ENCODE measurements at regions not wholly inside any gene's neighbourhood (a gene's known extent, or its start where the extent isn't known, plus 50 kb on each side); places are given as distances from the start of the nearest gene placed in this dataset.
"Not testable (repeated sequence)": the region's sequence is repeated elsewhere in the genome, so short reads cannot be mapped to it uniquely, and the experiment has no call there.

GRCh38 chr4:60365176-60365575 lies 835.0 kb upstream of the ADGRL3 start:
- DNase-seq (ENCODE audit: low read depth): no peak

- no peak for DNase-seq (ENCODE audit: low read depth)
Measured at GRCh38 chr4:60366661-60367060, 833.5 kb upstream of the ADGRL3 start.

DNA sequence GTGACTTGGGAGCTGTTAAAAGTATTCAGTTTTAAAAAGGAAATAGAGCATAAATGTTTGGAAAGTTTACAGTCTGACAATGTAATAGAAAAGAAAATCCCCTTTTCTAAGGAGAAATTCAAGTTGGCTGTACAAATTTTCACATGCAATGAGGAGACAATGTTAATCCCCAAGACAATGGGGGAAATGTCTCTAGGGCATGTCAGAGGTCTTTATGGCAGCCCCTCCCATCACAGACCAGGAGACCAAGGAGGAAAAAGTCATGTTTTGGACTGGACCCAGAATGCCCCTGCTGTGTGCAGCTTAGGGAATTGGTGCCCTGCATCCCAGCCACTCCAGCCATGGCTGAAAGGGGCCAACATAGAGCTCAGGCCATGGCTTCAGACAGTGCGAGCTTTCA lies 831.1 kb upstream of the ADGRL3 start:
- DNase-seq (ENCODE audit: low read depth): no peak

DNA sequence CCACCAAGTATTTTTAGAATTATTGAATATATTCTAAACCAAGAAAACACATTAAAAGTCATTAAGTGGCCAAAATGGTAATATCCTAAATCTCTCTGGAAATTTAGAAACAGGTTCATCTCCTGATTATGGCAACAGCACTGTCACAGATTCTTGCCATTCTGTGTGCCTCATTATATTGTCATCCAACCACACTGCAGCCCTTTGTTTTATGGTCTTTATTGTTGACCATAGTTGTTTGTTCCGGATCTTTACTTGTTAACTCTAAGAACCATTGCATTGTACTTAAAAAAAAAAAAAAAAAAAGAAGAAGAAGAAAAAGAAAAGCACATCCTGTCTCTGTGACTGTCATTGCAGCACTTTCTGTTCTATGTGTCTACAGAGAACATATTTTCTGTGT lies 822.1 kb upstream of the ADGRL3 start:
- no peak for DNase-seq (ENCODE audit: low read depth)

DNA sequence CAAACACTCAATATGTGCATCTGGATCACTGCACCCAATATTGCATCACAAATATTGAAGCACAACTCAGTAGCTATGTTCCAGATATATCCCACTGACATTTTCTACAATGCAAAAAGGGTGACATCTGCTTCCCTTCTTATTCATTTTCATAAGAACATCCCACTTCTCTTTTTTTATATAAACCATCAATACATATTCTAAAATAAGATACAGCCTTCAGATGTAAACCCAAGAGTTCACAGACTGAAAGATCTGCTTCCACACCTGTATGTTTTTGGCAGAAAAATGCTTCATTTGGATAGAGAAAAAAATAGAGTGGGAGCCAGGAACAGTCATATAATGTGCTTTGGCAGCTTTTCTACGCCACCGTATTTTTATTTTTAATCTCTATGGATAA lies 815.6 kb upstream of the ADGRL3 start:
- no peak for DNase-seq (ENCODE audit: low read depth)

GRCh38 chr4:60389633-60390032 lies 810.5 kb upstream of the ADGRL3 start:
- DNase-seq (ENCODE audit: low read depth): no peak

DNA sequence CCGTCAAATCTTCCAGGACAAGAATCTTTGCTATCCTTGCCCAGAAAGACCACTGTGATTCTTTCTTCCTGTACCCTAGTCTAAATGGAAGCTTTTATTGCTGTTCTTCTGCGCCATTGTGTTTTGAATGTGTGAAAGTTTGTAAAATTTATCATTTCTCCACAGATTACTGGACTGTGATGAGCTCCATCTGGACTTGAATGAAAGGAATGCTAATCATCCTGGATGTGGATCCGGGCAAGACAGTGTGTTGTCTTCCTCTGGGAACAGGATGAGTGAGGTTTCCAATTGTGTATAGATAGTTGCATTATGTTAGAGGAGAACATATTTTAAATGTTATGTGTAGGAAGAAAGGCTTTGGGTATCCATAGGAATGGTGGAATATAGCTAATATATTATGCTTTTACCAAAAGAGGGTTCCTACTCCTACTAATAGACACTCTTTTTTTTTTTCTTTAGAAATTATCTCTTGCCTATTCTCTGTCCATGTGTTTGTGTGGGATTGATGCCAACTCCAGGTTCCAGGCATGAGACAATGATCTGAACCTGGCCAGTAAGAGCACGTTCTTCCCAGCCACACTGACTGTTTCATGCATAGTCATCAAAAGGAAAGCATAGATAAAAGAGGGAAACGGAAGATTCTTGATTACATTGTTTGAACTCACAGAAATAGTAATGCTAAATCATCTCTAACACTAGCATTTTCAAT lies 803.6 kb upstream of the ADGRL3 start:
- no peak for DNase-seq (ENCODE audit: low read depth)

DNA sequence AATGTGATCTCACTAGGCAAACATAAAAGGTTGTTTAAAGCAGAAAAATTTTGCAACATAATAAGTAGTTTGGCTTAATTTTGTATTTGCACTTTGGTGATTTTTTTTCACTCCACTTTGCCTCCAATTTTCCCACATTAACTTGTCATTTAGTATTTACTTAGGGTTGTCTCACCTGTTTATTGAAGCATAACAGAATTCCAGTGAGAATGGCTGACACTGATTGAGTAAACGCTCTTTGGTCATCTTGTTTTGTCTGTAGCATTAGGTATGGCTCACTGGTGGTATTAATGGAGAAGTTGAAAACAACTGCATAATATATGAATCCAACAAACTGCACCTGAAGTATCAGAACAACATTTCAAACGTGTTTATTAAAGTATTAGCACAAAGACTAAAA lies 799.5 kb upstream of the ADGRL3 start:
- no peak for DNase-seq (ENCODE audit: low read depth)

- DNase-seq (ENCODE audit: low read depth): no peak
Measured at GRCh38 chr4:60404027-60404426, 796.1 kb upstream of the ADGRL3 start.

DNA sequence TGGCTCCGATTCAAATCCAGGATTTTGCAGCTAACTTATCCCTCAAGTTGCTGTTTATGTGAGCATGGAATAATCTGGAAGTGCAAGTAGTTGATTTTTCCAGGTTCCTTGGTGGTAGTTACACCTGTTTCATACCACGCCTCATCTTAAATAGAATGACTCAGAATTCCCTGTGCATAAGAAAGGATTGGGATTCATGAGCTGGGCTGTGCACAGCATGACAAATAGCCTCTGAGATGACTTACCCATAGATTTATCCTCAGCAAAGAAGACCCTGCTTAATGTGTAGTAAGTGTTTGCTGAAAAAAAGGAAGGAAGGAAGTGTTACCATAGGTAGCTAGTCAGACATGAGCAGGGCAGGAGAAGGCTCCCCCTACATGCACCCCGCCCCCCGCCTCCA lies 777.7 kb upstream of the ADGRL3 start:
- DNase-seq (ENCODE audit: low read depth): no peak

DNA sequence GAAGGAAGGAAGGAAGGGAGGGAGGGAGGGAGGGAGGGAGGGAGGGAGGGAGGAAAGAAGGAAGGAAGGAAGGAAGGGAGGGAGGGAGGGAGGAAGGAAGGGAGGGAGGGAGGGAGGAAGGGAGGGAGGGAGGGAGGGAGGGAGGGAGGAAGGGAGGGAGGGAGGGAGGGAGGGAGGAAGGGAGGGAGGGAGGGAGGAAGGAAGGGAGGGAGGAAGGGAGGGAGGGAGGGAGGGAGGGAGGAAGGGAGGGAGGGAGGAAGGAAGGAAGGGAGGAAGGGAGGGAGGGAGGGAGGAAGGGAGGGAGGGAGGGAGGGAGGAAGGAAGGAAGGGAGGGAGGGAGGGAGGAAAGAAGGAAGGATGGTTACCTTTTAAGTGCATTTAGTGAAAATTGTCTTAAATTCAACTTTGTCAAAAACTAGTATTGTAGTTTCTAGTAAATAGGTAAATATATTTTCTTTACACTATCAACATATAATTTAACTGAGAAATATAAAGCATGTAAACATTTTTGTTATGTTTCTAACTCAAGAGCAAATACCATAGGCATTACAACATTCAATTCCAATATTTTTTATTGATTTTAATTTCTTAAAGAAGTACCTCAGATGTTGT lies 776.4 kb upstream of the ADGRL3 start:
- DNase-seq (ENCODE audit: low read depth): not testable (repeated sequence)

GRCh38 chr4:60432911-60433310 lies 767.2 kb upstream of the ADGRL3 start:
- DNase-seq (ENCODE audit: low read depth): no peak

DNA sequence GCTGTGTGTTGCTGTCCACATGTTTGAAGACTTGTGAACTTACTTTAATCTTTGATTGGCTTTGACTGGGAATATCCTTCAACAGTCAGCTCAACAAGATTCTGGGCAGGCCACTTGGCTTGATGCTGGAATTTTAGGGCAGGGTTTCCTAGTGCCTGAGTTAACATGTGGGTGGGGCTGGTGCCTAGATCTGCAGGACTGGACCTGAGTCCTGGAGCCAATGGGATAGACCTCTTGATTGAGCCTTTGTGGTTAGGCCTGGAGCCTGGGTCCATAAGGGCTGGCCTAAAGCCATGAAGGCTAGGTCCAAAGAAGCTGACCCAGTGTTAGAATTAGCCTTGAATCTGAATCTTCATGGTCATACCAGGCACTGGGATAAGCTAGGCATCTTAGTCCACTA lies 757.1 kb upstream of the ADGRL3 start:
- no peak for DNase-seq (ENCODE audit: low read depth)

DNA sequence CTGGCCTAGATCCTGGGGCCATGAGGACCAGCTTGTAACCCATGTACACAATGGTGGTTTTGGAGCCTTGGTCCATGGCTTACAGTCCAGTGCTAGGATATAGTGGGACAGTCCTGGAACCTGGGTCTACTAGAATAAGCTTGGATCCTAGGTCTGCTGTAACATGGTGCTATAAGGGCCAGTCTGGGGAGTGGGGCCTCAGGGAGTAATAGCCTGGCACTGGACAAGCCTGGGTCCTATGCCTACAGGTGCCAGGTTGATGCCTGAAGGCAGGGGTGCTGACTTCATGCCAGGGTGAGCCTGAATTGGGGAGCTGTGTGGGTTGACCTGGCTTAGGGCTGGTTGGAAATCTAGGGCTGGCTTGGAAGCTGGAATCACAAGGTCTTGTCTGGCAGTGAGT lies 756.3 kb upstream of the ADGRL3 start:
- no peak for DNase-seq (ENCODE audit: low read depth)

DNA sequence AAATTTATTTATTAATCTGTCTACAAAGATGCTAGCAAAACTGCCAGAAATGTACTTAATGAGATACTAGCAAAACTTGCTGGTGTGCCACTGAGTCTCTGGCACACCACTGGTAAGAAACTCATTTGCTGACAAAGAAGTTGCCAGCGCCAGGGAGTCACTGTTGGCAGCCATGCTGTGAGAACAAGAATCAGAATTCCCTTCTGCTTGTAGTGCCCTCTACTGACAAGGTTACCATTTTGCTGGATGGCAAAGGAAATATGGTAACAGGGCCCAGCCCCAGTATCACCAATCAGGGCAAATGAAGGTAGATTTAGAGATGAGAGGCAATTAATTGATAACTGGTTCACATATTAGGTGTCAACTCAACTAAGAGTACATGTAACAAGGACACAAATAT lies 750.1 kb upstream of the ADGRL3 start:
- no peak for DNase-seq (ENCODE audit: low read depth)

DNA sequence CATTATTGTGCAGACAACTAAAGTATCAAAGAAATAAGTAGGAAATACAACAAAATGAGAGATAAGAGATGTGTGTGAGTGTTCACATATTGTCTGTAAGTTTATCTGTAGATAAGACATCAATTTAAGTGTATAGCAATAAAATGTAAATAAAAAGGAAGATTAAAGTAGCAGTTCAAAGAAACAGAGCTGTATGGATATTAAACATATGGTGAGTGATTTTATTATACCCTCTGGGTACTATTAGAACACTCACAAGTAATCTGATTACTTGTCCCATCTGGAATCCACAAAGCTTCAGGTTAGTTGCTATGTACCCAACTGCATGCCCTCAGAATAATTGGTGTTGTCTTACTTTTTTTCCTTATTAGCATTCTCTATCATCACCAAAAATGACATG lies 747.9 kb upstream of the ADGRL3 start:
- DNase-seq (ENCODE audit: low read depth): no peak

DNA sequence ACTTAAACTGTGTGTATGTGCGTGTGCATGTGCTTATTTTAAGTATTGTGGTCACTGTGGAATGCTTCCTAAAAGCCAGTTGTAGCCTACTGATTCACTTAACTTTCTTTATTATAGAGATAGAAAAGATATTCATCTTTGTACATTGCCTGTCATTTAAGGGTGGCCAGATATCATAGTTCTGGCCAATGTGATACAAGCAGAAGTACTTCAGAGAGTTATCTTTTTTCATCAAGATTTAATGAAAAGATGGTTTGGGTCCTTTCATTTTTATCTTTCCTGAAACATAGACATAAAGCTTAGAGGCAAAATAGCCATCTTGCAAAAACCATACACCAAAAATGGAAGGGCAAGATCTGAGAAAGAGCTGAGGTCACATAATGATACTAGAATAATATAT lies 744.7 kb upstream of the ADGRL3 start:
- no peak for DNase-seq (ENCODE audit: low read depth)

- DNase-seq (ENCODE audit: low read depth): no peak
Measured at GRCh38 chr4:60461551-60461950, 738.6 kb upstream of the ADGRL3 start.

- no peak for DNase-seq (ENCODE audit: low read depth)
Measured at GRCh38 chr4:60463857-60464502, 736.1 kb upstream of the ADGRL3 start.

DNA sequence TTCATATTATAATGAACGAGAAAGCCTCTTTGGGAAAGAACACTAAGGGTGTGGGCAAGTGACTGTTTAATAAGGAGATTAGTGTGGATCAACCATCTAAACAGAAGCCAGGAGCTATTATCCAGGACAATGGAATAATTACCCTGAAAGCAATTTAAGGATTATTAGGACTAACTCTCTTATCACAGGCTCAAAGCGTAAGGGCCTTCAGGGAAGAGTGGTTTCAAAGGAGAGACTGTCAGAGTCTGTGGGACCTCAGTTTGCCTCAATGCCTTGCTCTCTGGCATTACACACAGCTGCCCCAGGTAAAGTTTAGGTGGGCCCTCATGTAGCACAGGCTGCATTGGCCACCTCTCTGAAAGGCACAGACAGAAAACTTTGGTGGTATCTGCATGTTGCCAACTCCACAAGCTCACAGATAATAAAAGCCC lies 717.2 kb upstream of the ADGRL3 start:
- no peak for DNase-seq (ENCODE audit: low read depth)

DNA sequence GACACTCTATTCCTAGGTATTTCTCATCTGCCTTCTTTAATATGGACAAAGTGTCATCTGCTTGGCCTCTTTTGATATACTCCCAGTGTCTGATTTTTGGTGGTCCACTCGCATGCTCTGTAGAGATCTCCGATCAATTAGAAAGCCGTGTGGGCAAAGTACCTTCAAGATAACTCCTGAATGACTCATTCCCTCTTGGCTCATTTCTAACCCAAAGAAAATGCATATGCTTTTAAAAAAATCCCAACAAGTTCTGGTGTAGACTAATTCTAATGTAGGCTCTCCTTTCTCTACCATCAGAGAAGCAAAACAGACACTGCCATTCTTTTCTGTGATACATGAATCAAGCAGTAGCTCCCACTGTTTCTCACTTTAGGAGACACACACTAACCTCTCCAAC lies 714.9 kb upstream of the ADGRL3 start:
- DNase-seq (ENCODE audit: low read depth): no peak

- DNase-seq (ENCODE audit: low read depth): not testable (repeated sequence)
Measured at GRCh38 chr4:60487118-60487761, 712.9 kb upstream of the ADGRL3 start.

DNA sequence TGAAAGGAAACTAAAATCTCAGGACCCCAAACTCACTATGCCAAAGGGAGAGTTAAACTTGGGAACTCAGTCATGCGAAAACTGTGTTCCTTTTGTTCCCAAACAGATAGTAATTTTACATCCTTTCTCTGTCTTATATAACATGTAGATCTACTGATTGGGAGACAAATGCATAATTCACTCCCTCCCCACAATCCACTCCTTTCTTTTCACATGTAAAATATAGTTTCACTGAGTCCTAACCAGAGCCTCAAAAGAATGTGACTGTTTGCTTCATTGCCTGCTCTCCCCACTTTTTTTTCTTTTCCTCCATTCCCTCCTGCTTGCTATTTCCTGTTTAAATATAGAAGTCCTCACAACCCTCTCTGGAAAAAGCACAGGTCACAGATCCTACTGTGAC lies 699.3 kb upstream of the ADGRL3 start:
- no peak for DNase-seq (ENCODE audit: low read depth)
